ENCODE measurements at regions not wholly inside any gene's neighbourhood (a gene's known extent, or its start where the extent isn't known, plus 50 kb on each side); places are given as distances from the start of the nearest gene placed in this dataset.

DNA sequence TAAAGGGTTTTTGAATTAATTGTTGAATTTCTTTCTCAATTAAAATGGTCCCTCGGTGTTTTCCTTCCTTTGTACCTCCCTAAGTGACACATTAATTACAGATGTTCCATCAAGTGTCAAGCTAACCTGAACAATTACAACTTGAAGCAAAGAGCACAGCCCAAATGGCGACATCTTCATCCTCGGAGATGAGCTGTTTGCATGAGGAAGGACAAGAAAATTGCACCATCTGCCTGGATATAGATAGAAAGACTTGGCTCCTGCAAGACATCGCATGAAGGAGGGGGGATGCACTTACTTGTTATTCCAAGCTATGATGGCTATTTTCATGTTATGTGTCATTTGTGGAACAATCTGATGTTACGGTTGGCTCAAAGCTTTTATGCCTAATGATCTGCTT, 86.4 kb upstream of the ZKSCAN2 start:
- no peak overlapping the region for H2AFZ ChIP-seq (ENCODE audit: low read length)
- no peaks in the 10 kb centered on the region for H3K4me1 ChIP-seq (ENCODE audit: control insufficient read depth, extremely low read depth, insufficient read depth, low read length)
- H3K79me2 ChIP-seq (ENCODE audit: control insufficient read depth, insufficient read depth, low read length) = no peaks in the 10 kb centered on the region
- H3K27ac ChIP-seq (ENCODE audit: insufficient read depth, low read length) = no peak overlapping the region
- H4K20me1 ChIP-seq (ENCODE audit: control insufficient read depth, extremely low read depth, insufficient read depth, low read length) = no peaks in the 10 kb centered on the region
- H3K9me3 ChIP-seq (ENCODE audit: control insufficient read depth, insufficient read depth, low read depth, low read length) = no peaks in the 10 kb centered on the region
- H3K36me3 ChIP-seq (ENCODE audit: control insufficient read depth, insufficient read depth, low read length) = no peaks in the 10 kb centered on the region
- DNase-seq (ENCODE audit: low read depth in 2 of 2) = no peak
- no peak overlapping the region for H3K4me2 ChIP-seq (ENCODE audit: extremely low read depth, insufficient read depth, low read length)
- H3K9ac ChIP-seq (ENCODE audit: insufficient read depth, low read length) = no peak overlapping the region
- H3K27me3 ChIP-seq (ENCODE audit: control insufficient read depth, insufficient read depth, low read length) = no peaks in the 10 kb centered on the region
- TF ChIP-seq, protein P1, sequence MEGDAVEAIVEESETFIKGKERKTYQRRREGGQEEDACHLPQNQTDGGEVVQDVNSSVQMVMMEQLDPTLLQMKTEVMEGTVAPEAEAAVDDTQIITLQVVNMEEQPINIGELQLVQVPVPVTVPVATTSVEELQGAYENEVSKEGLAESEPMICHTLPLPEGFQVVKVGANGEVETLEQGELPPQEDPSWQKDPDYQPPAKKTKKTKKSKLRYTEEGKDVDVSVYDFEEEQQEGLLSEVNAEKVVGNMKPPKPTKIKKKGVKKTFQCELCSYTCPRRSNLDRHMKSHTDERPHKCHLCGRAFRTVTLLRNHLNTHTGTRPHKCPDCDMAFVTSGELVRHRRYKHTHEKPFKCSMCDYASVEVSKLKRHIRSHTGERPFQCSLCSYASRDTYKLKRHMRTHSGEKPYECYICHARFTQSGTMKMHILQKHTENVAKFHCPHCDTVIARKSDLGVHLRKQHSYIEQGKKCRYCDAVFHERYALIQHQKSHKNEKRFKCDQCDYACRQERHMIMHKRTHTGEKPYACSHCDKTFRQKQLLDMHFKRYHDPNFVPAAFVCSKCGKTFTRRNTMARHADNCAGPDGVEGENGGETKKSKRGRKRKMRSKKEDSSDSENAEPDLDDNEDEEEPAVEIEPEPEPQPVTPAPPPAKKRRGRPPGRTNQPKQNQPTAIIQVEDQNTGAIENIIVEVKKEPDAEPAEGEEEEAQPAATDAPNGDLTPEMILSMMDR (conservative IDR thresholded peaks at IDR 0.05 in 1 of 2, IDR thresholded peaks at IDR 0.05 in 1 of 2; ENCODE audit: low read depth in 1 of 2, low read length in 2 of 2) = no peak
- TF ChIP-seq EZH2 (IDR thresholded peaks at IDR 0.05; ENCODE audit: low read length, missing control alignments) = no peak
- H3K4me3 ChIP-seq (replicated peaks in 1 of 4; ENCODE audit: control extremely low read depth in 1 of 4, insufficient read depth in 1 of 4, low read depth in 3 of 4, low read length in 4 of 4) = no peak overlapping the region

DNA sequence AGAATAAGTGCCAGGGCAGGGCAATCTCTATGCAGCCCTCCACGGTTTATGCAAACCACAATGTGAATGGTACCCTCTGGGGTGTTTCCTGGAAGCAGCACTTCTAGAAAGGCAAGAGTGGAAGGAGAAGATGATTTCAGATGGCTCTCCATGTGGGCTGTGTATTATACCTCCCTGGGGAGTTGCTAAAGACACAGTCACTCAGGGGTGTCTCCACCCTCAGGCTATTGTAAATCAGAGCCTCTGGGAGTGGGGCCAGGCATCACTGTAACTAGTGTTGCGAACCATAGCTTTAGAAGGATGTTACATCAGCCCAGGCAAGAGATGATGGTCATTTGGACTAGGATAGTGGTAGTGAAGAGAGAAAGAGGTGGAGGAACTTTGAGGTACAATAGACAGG, 83.3 kb upstream of the ZKSCAN2 start:
- Histone ChIP-seq H3K4me2 (ENCODE audit: extremely low read depth, insufficient read depth, low read length) (no peak overlapping the region), H3K36me3 (ENCODE audit: control insufficient read depth, insufficient read depth, low read length) (no peaks in the 10 kb centered on the region), H3K27ac (ENCODE audit: insufficient read depth, low read length) (no peak overlapping the region), H3K4me3 (replicated peaks in 1 of 4; ENCODE audit: control extremely low read depth in 1 of 4, insufficient read depth in 1 of 4, low read depth in 3 of 4, low read length in 4 of 4) (no peak overlapping the region), H3K79me2 (ENCODE audit: control insufficient read depth, insufficient read depth, low read length) (no peaks in the 10 kb centered on the region), H3K9ac (ENCODE audit: insufficient read depth, low read length) (no peak overlapping the region), H2AFZ (ENCODE audit: low read length) (no peak overlapping the region), H3K9me3 (ENCODE audit: control insufficient read depth, insufficient read depth, low read depth, low read length) (no peaks in the 10 kb centered on the region), H3K27me3 (ENCODE audit: control insufficient read depth, insufficient read depth, low read length) (no peaks in the 10 kb centered on the region), H4K20me1 (ENCODE audit: control insufficient read depth, extremely low read depth, insufficient read depth, low read length) (no peaks in the 10 kb centered on the region), H3K4me1 (ENCODE audit: control insufficient read depth, extremely low read depth, insufficient read depth, low read length) (no peaks in the 10 kb centered on the region)
- no peak for DNase-seq (ENCODE audit: low read depth in 2 of 2)
- TF ChIP-seq, protein P1 (conservative IDR thresholded peaks at IDR 0.05 in 1 of 2, IDR thresholded peaks at IDR 0.05 in 1 of 2; ENCODE audit: low read depth in 1 of 2, low read length in 2 of 2) = no peak
- TF ChIP-seq EZH2 (IDR thresholded peaks at IDR 0.05; ENCODE audit: low read length, missing control alignments) = no peak

DNA sequence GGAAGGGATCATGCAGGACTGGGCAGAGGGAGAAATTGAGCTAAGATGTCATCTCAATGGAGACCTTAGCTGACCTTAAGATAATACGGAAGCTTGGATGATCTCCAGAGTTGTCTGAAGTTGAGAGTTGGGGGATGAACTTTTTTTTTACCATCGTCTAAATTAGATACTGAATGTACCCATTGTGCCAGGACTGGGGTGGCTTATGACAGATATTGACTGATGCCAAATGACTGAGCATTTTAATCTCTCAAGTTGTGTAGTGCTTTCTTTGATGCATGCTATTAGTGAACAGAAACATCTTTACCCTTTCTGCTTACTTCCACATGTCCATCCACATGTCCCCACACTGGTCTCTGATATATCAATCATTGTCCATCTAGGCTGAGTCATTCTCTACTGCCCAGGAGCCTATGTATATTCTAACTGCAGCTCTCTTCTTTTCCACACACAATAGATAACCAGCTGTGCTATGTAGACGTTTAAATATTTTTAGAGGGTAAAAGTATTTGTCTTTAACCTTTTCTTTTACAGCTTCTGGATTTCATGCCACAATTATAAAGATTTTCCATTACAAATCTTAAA, 60.2 kb upstream of the ZKSCAN2 start:
- no peaks in the 10 kb centered on the region for H3K9me3 ChIP-seq (ENCODE audit: control insufficient read depth, insufficient read depth, low read depth, low read length)
- no peaks in the 10 kb centered on the region for H3K36me3 ChIP-seq (ENCODE audit: control insufficient read depth, insufficient read depth, low read length)
- H3K9ac ChIP-seq (ENCODE audit: insufficient read depth, low read length) = no peak overlapping the region
- H3K27ac ChIP-seq (ENCODE audit: insufficient read depth, low read length) = no peak overlapping the region
- TF ChIP-seq, protein P1 (conservative IDR thresholded peaks at IDR 0.05 in 1 of 2, IDR thresholded peaks at IDR 0.05 in 1 of 2; ENCODE audit: low read depth in 1 of 2, low read length in 2 of 2) = no peak
- no peak for TF ChIP-seq EZH2 (IDR thresholded peaks at IDR 0.05; ENCODE audit: low read length, missing control alignments)
- no peak for DNase-seq (ENCODE audit: low read depth in 2 of 2)
- no peak overlapping the region for H3K4me2 ChIP-seq (ENCODE audit: extremely low read depth, insufficient read depth, low read length)
- no peaks in the 10 kb centered on the region for H3K4me1 ChIP-seq (ENCODE audit: control insufficient read depth, extremely low read depth, insufficient read depth, low read length)
- no peaks in the 10 kb centered on the region for H4K20me1 ChIP-seq (ENCODE audit: control insufficient read depth, extremely low read depth, insufficient read depth, low read length)
- H3K27me3 ChIP-seq (ENCODE audit: control insufficient read depth, insufficient read depth, low read length) = no peaks in the 10 kb centered on the region
- no peaks in the 10 kb centered on the region for H3K79me2 ChIP-seq (ENCODE audit: control insufficient read depth, insufficient read depth, low read length)
- no peak overlapping the region for H3K4me3 ChIP-seq (replicated peaks in 1 of 4; ENCODE audit: control extremely low read depth in 1 of 4, insufficient read depth in 1 of 4, low read depth in 3 of 4, low read length in 4 of 4)
- H2AFZ ChIP-seq (ENCODE audit: low read length) = no peak overlapping the region

Measured in fibroblast of lung (primary cell).